PFSK-1 (cell line): ENCODE measurements at regions not wholly inside any gene's neighbourhood (a gene's known extent, or its start where the extent isn't known, plus 50 kb on each side); places are given as distances from the start of the nearest gene placed in this dataset.

Source experiments
- FOXP2 ChIP-seq: optimal IDR thresholded peaks from 2 replicates; pipeline ENCODE3; 2011; ENCODE audit warnings: borderline replicate concordance, control low read depth, inconsistent platforms; ENCODE audit not compliant: insufficient read depth; ENCODE audit errors: extremely low read length, extremely low read depth
- POLR2AphosphoS5 ChIP-seq: IDR thresholded peaks from 2 replicates; pipeline ENCODE4 v1.6.1; 2012; ENCODE audit warnings: low read depth, mild to moderate bottlenecking, control low read depth, low read length, moderate library complexity
- SIN3A ChIP-seq: IDR thresholded peaks from 2 replicates; pipeline ENCODE4 v1.6.1; 2012; ENCODE audit warnings: mild to moderate bottlenecking, low read length, moderate library complexity, borderline replicate concordance; ENCODE audit not compliant: insufficient read depth
- TAF1 ChIP-seq: IDR thresholded peaks from 2 replicates; pipeline ENCODE4 v1.6.1; 2012; ENCODE audit warnings: low read length, control low read depth, borderline replicate concordance; ENCODE audit not compliant: insufficient read depth
- TF ChIP-seq, protein P1 (sequence below), 2 experiments: IDR thresholded peaks; 2 replicates each; pipeline versions ENCODE4 v1.6.1 to v1.8.0; 2011 to 2012; ENCODE audit warnings: low read depth in 2 of 2, low read length in 2 of 2, control low read depth in 1 of 2, inconsistent platforms in 1 of 2, mild to moderate bottlenecking in 1 of 2, moderate library complexity in 1 of 2; ENCODE audit not compliant: insufficient read depth in 1 of 2

GRCh38 chr10:59582058-59582457 is 127.6 kb downstream of the SLC16A9 start:
- TF ChIP-seq SIN3A = no peak
- TF ChIP-seq, protein P1, sequence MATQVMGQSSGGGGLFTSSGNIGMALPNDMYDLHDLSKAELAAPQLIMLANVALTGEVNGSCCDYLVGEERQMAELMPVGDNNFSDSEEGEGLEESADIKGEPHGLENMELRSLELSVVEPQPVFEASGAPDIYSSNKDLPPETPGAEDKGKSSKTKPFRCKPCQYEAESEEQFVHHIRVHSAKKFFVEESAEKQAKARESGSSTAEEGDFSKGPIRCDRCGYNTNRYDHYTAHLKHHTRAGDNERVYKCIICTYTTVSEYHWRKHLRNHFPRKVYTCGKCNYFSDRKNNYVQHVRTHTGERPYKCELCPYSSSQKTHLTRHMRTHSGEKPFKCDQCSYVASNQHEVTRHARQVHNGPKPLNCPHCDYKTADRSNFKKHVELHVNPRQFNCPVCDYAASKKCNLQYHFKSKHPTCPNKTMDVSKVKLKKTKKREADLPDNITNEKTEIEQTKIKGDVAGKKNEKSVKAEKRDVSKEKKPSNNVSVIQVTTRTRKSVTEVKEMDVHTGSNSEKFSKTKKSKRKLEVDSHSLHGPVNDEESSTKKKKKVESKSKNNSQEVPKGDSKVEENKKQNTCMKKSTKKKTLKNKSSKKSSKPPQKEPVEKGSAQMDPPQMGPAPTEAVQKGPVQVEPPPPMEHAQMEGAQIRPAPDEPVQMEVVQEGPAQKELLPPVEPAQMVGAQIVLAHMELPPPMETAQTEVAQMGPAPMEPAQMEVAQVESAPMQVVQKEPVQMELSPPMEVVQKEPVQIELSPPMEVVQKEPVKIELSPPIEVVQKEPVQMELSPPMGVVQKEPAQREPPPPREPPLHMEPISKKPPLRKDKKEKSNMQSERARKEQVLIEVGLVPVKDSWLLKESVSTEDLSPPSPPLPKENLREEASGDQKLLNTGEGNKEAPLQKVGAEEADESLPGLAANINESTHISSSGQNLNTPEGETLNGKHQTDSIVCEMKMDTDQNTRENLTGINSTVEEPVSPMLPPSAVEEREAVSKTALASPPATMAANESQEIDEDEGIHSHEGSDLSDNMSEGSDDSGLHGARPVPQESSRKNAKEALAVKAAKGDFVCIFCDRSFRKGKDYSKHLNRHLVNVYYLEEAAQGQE (IDR thresholded peaks at IDR 0.05; ENCODE audit: insufficient read depth in 1 of 2, low read depth in 2 of 2, low read length in 2 of 2) = no peak
- no peak for TF ChIP-seq POLR2AphosphoS5
- no peak for TF ChIP-seq TAF1
- TF ChIP-seq FOXP2 = no peak

- no peak for TF ChIP-seq FOXP2
- no peak for TF ChIP-seq SIN3A
- TF ChIP-seq, protein P1 (IDR thresholded peaks at IDR 0.05; ENCODE audit: insufficient read depth in 1 of 2, low read depth in 2 of 2, low read length in 2 of 2) = no peak
- TF ChIP-seq POLR2AphosphoS5 = no peak
- no peak for TF ChIP-seq TAF1
These were observed 129.4 kb downstream of the SLC16A9 start for GRCh38 chr10:59580026-59580863.

GRCh38 chr10:59578741-59579140 is 130.9 kb downstream of the SLC16A9 start:
- no peak for TF ChIP-seq TAF1
- no peak for TF ChIP-seq SIN3A
- TF ChIP-seq FOXP2 = no peak

GRCh38 chr10:59577984-59578383 is 131.7 kb downstream of the SLC16A9 start:
- TF ChIP-seq SIN3A = no peak
- TF ChIP-seq TAF1 = no peak
- TF ChIP-seq FOXP2 = no peak
- TF ChIP-seq, protein P1 (IDR thresholded peaks at IDR 0.05; ENCODE audit: insufficient read depth in 1 of 2, low read depth in 2 of 2, low read length in 2 of 2) = no peak
- TF ChIP-seq POLR2AphosphoS5 = no peak

DNA sequence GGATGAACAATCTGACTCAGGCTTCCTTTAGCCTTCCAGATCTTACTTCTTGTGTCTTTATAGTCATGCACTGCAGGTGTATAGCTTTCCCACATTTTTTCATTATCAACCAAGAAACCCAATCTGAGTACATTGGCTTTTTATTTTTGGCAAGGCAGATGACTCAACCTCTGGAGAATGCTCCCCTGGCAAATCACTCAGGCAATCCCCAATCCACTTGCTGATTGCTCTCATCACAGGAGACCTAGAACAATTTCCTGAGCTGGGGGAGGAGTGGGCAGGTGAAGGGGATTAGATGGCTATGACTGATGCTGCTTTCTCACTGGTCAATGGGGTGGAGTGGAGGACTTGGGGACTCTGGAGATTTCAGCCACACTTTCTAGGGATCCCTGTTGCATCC is 134.4 kb downstream of the SLC16A9 start:
- TF ChIP-seq FOXP2 (no peak), TAF1 (no peak), SIN3A (no peak), POLR2AphosphoS5 (no peak)
- TF ChIP-seq, protein P1 (IDR thresholded peaks at IDR 0.05; ENCODE audit: insufficient read depth in 1 of 2, low read depth in 2 of 2, low read length in 2 of 2) = no peak
